Liver (tissue), 8 donors: ENCODE measurements at regions not wholly inside any gene's neighbourhood (a gene's known extent, or its start where the extent isn't known, plus 50 kb on each side); places are given as distances from the start of the nearest gene placed in this dataset.
A peak's percentile ranks its signal among the peaks of the same experiment; 100 is the strongest.

Source experiments
- DNase-seq: peaks from one replicate; pipeline ENCODE4 v3.0.0-alpha.2; 2017; ENCODE audit warnings: low spot score
- H3K27ac ChIP-seq, 2 donors: one replicate each; pipeline ENCODE4 v1.7.0; 2013; ENCODE audit warnings: inconsistent platforms in 2 of 2, low read length in 2 of 2, control low read depth in 1 of 2, low read depth in 1 of 2, mild to moderate bottlenecking in 1 of 2
- H3K27me3 ChIP-seq, 4 donors: one replicate each; pipeline versions ENCODE4 v1.6.1 to v1.7.0; 2013; ENCODE audit warnings: low read length in 3 of 4, inconsistent platforms in 1 of 4, mild to moderate bottlenecking in 1 of 4, moderate library complexity in 1 of 4; ENCODE audit not compliant: control insufficient read depth in 4 of 4, insufficient read depth in 4 of 4
- H3K36me3 ChIP-seq, 4 donors: one replicate each; pipeline versions ENCODE4 v1.6.1 to v1.7.0; 2013; ENCODE audit warnings: low read length in 3 of 4, mild to moderate bottlenecking in 3 of 4, low read depth in 1 of 4, moderate library complexity in 1 of 4; ENCODE audit not compliant: control insufficient read depth in 4 of 4, insufficient read depth in 3 of 4
- H3K4me1 ChIP-seq, 4 donors: one replicate each; pipeline versions ENCODE4 v1.6.1 to v1.7.0; 2013; ENCODE audit warnings: low read length in 3 of 4, mild to moderate bottlenecking in 3 of 4, moderate library complexity in 1 of 4; ENCODE audit not compliant: control insufficient read depth in 4 of 4, insufficient read depth in 4 of 4
- H3K4me3 ChIP-seq, 3 donors: one replicate each; pipeline versions ENCODE4 v1.6.1 to v1.7.0; 2013; ENCODE audit warnings: low read length in 3 of 3, control low read depth in 1 of 3, low read depth in 1 of 3, mild to moderate bottlenecking in 1 of 3
- H3K9ac ChIP-seq, 2 donors: one replicate each; pipeline ENCODE4 v1.7.0; 2013; ENCODE audit warnings: low read length in 2 of 2, mild to moderate bottlenecking in 2 of 2, moderate library complexity in 2 of 2, control low read depth in 1 of 2, low read depth in 1 of 2
- H3K9me3 ChIP-seq, 4 donors: one replicate each; pipeline versions ENCODE4 v1.6.1 to v1.7.0; 2013; ENCODE audit warnings: low read length in 3 of 4; ENCODE audit not compliant: control insufficient read depth in 4 of 4
- ATF3 ChIP-seq: IDR thresholded peaks from 2 replicates; pipeline ENCODE4 v1.6.1; 2016; ENCODE audit warnings: antibody characterized with exemption
- CTCF ChIP-seq: fragments of 150-350 bp; IDR thresholded peaks from 2 replicates; pipeline ENCODE4 v1.5.1; 2017; ENCODE audit warnings: improper control_type of control experiment, low read depth, low read length; ENCODE audit not compliant: missing input control
- EGR1 ChIP-seq, 2 donors: IDR thresholded peaks; 2 replicates each; pipeline ENCODE4 v1.6.1; 2016 to 2018; ENCODE audit warnings: antibody characterized with exemption in 2 of 2, low read depth in 2 of 2
- FOXA1 ChIP-seq: IDR thresholded peaks from 2 replicates; pipeline ENCODE4 v1.6.1; 2016; ENCODE audit warnings: antibody characterized with exemption
- FOXA2 ChIP-seq: IDR thresholded peaks from 2 replicates; pipeline ENCODE4 v1.6.1; 2016; ENCODE audit warnings: antibody characterized with exemption
- GABPA ChIP-seq, 2 donors: IDR thresholded peaks in 1 of 2; conservative IDR thresholded peaks in 1 of 2; 2 replicates each; pipeline ENCODE4 v1.6.1; 2016; ENCODE audit warnings: antibody characterized with exemption in 2 of 2, mild to moderate bottlenecking in 1 of 2, moderate library complexity in 1 of 2
- HNF4A ChIP-seq, 2 donors: conservative IDR thresholded peaks; 2 replicates each; pipeline ENCODE4 v1.6.1; 2016; ENCODE audit warnings: antibody characterized with exemption in 2 of 2, mild to moderate bottlenecking in 2 of 2
- HNF4G ChIP-seq: IDR thresholded peaks from 2 replicates; pipeline ENCODE4 v1.6.1; 2016; ENCODE audit warnings: antibody characterized with exemption
- JUND ChIP-seq, 2 donors: IDR thresholded peaks; 2 replicates each; pipeline ENCODE4 v1.6.1; 2016; ENCODE audit warnings: antibody characterized with exemption in 2 of 2
- REST ChIP-seq: IDR thresholded peaks from 2 replicates; pipeline ENCODE4 v1.6.1; 2016; ENCODE audit warnings: antibody characterized with exemption, mild to moderate bottlenecking
- RXRA ChIP-seq, 2 donors: IDR thresholded peaks; 2 replicates each; pipeline ENCODE4 v1.6.1; 2017 to 2018; ENCODE audit warnings: antibody characterized with exemption in 2 of 2, mild to moderate bottlenecking in 1 of 2
- SP1 ChIP-seq: IDR thresholded peaks from 2 replicates; pipeline ENCODE4 v1.6.1; 2018; ENCODE audit warnings: antibody characterized with exemption, mild to moderate bottlenecking
- TAF1 ChIP-seq: conservative IDR thresholded peaks from 2 replicates; pipeline ENCODE4 v1.6.1; 2016; ENCODE audit warnings: antibody characterized with exemption, mild to moderate bottlenecking
- YY1 ChIP-seq: IDR thresholded peaks from 2 replicates; pipeline ENCODE4 v1.6.1; 2016; ENCODE audit warnings: antibody characterized with exemption, mild to moderate bottlenecking
- ZBTB33 ChIP-seq: IDR thresholded peaks from 2 replicates; pipeline ENCODE4 v1.6.1; 2016; ENCODE audit warnings: antibody characterized with exemption
- WGBS: extraction: QIAGEN DNeasy Blood & Tissue Kit; methylation state at CpG from one replicate; pipeline ENCODE4 v1.1.7; 2013; 5-methylcytosine and 5-hydroxymethylcytosine counted together
- donor health status: healthy.
- donor health status: healthy.
- donor health status: healthy.
- donor health status: healthy.
- donor health status: healthy.

GRCh38 chr12:100708591-100708990 is 86.0 kb upstream of the ANO4 start:
- WGBS: 2% methylated on average over 1 of the region's 1 CpG
- Histone ChIP-seq H3K27me3 (no peaks in the 10 kb centered on the region), H3K9me3 (no peaks in the 10 kb centered on the region), H3K9ac (no peak overlapping the region), H3K36me3 (no peaks in the 10 kb centered on the region), H3K27ac (no peak overlapping the region), H3K4me1 (no peaks in the 10 kb centered on the region), H3K4me3 (no peak overlapping the region)
- DNase-seq: no peak
- no peak for TF ChIP-seq FOXA2
- no peak for TF ChIP-seq EGR1 (IDR thresholded peaks at IDR 0.05; ENCODE audit: low read depth in 2 of 2)
- no peak for TF ChIP-seq ATF3

GRCh38 chr12:100715976-100716944 is 78.3 kb upstream of the ANO4 start:
- TF ChIP-seq RXRA (IDR thresholded peaks at IDR 0.05) (no peak), JUND (IDR thresholded peaks at IDR 0.05) (no peak), EGR1 (IDR thresholded peaks at IDR 0.05; ENCODE audit: low read depth in 2 of 2) (no peak), HNF4G (no peak), SP1 (no peak), REST (no peak), HNF4A (conservative IDR thresholded peaks at IDR 0.05) (no peak), YY1 (no peak), GABPA (IDR thresholded peaks at IDR 0.05 in 1 of 2, conservative IDR thresholded peaks at IDR 0.05 in 1 of 2) (no peak), ZBTB33 (no peak), CTCF (no peak), TAF1 (no peak), FOXA1 (no peak)
- Histone ChIP-seq H3K4me1 (peaks cover 0 to 13% (median 5%) of the 10 kb centered on the region in 4 donors), H3K36me3 (no peaks in the 10 kb centered on the region), H3K9ac (no peak overlapping the region), H3K27ac (no peak overlapping the region), H3K27me3 (peaks cover 0 to 21% (median 9%) of the 10 kb centered on the region in 4 donors), H3K9me3 (no peaks in the 10 kb centered on the region), H3K4me3 (peak overlapping the region in 1 of 3 donors; percentile 42)
- 32% methylated on average over 55 of the region's 55 CpGs for WGBS
- no peak for DNase-seq
